ENCODE measurements at regions not wholly inside any gene's neighbourhood (a gene's known extent, or its start where the extent isn't known, plus 50 kb on each side); places are given as distances from the start of the nearest gene placed in this dataset.

GRCh38 chr11:116224154-116224888 lies 548.5 kb downstream of the BUD13 start:
- 42% methylated on average over 10 of the region's 10 CpGs for WGBS
- H3K9me3 ChIP-seq, result no peaks in the 10 kb centered on the region
- peaks cover 2% of the 10 kb centered on the region for H3K4me1 ChIP-seq
- no peak overlapping the region for H3K4me3 ChIP-seq
- TF ChIP-seq, protein P1, sequence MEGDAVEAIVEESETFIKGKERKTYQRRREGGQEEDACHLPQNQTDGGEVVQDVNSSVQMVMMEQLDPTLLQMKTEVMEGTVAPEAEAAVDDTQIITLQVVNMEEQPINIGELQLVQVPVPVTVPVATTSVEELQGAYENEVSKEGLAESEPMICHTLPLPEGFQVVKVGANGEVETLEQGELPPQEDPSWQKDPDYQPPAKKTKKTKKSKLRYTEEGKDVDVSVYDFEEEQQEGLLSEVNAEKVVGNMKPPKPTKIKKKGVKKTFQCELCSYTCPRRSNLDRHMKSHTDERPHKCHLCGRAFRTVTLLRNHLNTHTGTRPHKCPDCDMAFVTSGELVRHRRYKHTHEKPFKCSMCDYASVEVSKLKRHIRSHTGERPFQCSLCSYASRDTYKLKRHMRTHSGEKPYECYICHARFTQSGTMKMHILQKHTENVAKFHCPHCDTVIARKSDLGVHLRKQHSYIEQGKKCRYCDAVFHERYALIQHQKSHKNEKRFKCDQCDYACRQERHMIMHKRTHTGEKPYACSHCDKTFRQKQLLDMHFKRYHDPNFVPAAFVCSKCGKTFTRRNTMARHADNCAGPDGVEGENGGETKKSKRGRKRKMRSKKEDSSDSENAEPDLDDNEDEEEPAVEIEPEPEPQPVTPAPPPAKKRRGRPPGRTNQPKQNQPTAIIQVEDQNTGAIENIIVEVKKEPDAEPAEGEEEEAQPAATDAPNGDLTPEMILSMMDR (IDR thresholded peaks at IDR 0.05), result peak in 1 of 2 donors; percentile 67
- TF ChIP-seq POLR2A (IDR thresholded peaks at IDR 0.05), result no peak
- no peaks in the 10 kb centered on the region for H3K36me3 ChIP-seq
- DNase-seq (ENCODE audit: low spot score in 2 of 2), result no peak
- peaks cover 21% of the 10 kb centered on the region for H3K27me3 ChIP-seq
- no peak overlapping the region for H3K27ac ChIP-seq

DNA sequence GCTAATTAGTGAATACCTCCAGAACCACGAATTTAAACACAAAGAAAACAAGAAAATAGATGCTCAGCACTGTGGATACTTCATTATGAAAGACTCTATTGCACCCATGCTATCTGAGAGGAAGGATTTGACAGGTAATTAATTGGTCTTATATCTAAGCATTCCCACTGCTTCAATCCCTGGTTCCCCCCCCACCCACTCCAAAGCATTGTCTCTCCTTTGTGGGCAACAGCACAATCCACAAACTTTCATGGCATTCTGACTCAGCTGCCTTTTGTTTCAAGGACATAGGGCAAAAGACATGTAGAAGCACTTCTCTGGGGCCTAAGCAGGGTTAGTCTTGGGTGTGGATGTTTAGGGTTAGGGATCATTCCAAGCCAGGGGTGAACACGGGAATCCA lies 551.4 kb downstream of the BUD13 start:
- peaks cover 15% of the 10 kb centered on the region for H3K27me3 ChIP-seq
- WGBS, result 60% methylated on average over 2 of the region's 2 CpGs
- H3K4me3 ChIP-seq, result no peak overlapping the region
- H3K36me3 ChIP-seq, result no peaks in the 10 kb centered on the region
- peaks cover 5% of the 10 kb centered on the region for H3K4me1 ChIP-seq
- H3K27ac ChIP-seq, result no peak overlapping the region
- TF ChIP-seq EP300 (IDR thresholded peaks at IDR 0.05) (no peak), POLR2AphosphoS5 (IDR thresholded peaks at IDR 0.05) (no peak), POLR2A (IDR thresholded peaks at IDR 0.05) (no peak)
- TF ChIP-seq, protein P1 (IDR thresholded peaks at IDR 0.05), result no peak
- peak in 1 of 2 donors; percentile 55 for DNase-seq (ENCODE audit: low spot score in 2 of 2)
- H3K9me3 ChIP-seq, result no peaks in the 10 kb centered on the region

DNA sequence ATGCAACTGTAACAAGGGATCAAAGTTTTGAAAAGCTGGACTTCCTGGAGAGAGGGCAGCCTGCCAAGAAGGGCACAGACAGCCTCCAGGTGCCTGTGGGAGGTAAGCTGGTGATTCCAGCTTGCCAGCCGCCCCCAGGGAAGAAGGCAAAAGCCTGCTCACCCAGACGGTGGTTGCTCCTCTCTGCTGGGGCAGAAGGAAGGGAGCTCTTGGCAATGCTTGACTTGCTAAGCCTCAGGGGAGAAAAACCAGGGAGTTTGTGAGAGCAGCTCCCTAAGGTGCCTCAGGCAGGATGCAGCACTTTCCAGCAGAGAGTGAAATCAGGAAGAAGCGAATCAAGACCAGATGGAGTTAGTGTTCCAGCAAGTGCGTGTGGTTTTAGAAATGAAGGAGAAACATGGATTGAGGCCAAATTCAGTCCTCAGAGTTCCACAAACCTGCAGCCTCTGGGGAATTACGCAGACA lies 553.6 kb downstream of the BUD13 start:
- TF ChIP-seq POLR2AphosphoS5 (IDR thresholded peaks at IDR 0.05) (no peak), EP300 (IDR thresholded peaks at IDR 0.05) (no peak), POLR2A (IDR thresholded peaks at IDR 0.05) (no peak)
- TF ChIP-seq, protein P1 (IDR thresholded peaks at IDR 0.05), result no peak
- peaks cover 5% of the 10 kb centered on the region for H3K4me1 ChIP-seq
- H3K36me3 ChIP-seq, result no peaks in the 10 kb centered on the region
- WGBS, result 33% methylated on average over 5 of the region's 5 CpGs
- no peak overlapping the region for H3K27ac ChIP-seq
- H3K27me3 ChIP-seq, result peaks cover 3% of the 10 kb centered on the region
- no peaks in the 10 kb centered on the region for H3K9me3 ChIP-seq
- peak in 1 of 2 donors; percentile 23 for DNase-seq (ENCODE audit: low spot score in 2 of 2)
- no peak overlapping the region for H3K4me3 ChIP-seq

DNA sequence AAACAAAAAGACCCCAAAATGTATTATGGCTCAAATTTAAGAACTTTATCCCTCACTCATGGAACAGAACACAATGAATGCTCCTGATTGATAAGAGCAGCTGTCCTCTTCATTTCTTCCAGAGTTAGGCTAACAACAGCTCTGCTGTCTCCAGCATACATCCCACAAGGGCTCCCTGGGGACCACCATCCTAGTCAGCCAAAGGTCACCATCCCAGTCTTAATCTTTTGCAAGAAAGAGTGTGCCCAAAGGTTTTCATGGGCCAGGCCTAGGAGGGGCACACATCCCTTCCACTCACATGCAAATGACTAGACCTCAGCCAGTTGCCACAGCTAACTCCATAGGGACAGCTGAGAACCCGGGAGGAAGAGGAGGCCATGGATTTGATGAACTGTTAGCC lies 555.3 kb downstream of the BUD13 start:
- Histone ChIP-seq H3K9me3 (no peaks in the 10 kb centered on the region), H3K4me1 (peaks cover 5% of the 10 kb centered on the region), H3K4me3 (no peak overlapping the region), H3K27ac (no peak overlapping the region), H3K27me3 (peaks cover 3% of the 10 kb centered on the region), H3K36me3 (no peaks in the 10 kb centered on the region)
- 86% methylated on average over 1 of the region's 1 CpG for WGBS
- DNase-seq (ENCODE audit: low spot score in 2 of 2), result peak; percentile 7 to 41
- TF ChIP-seq, protein P1 (IDR thresholded peaks at IDR 0.05), result no peak
- no peak for TF ChIP-seq EP300 (IDR thresholded peaks at IDR 0.05)
- no peak for TF ChIP-seq POLR2A (IDR thresholded peaks at IDR 0.05)
- TF ChIP-seq POLR2AphosphoS5 (IDR thresholded peaks at IDR 0.05), result no peak

- peaks cover 5% of the 10 kb centered on the region for H3K4me1 ChIP-seq
- H3K27me3 ChIP-seq, result peaks cover 3% of the 10 kb centered on the region
- H3K36me3 ChIP-seq, result no peaks in the 10 kb centered on the region
- H3K9me3 ChIP-seq, result no peaks in the 10 kb centered on the region
- TF ChIP-seq POLR2A (IDR thresholded peaks at IDR 0.05), result no peak
- TF ChIP-seq, protein P1 (IDR thresholded peaks at IDR 0.05), result peak; percentile 25 to 72
- DNase-seq (ENCODE audit: low spot score in 2 of 2), result peak in 1 of 2 donors; percentile 58
- no peak overlapping the region for H3K4me3 ChIP-seq
- H3K27ac ChIP-seq, result no peak overlapping the region
- WGBS, result 11% methylated on average over 6 of the region's 6 CpGs
Measured at GRCh38 chr11:116217006-116217405, 555.8 kb downstream of the BUD13 start.

Data from suprapubic skin (tissue), 4 donors.